Neural cell (in vitro differentiated cells): ENCODE measurements at regions not wholly inside any gene's neighbourhood (a gene's known extent, or its start where the extent isn't known, plus 50 kb on each side); places are given as distances from the start of the nearest gene placed in this dataset.

Experiments
- H2AFZ ChIP-seq: fragments of 200-600, 300-800 bp; sonication (generic), shearing (Covaris generic); 2 replicates; pipeline ENCODE4 v1.6.0; 2014; ENCODE audit warnings: low read depth, mild to moderate bottlenecking, antibody characterized with exemption, low read length, moderate library complexity
- H3F3A ChIP-seq: fragments of 200-600 bp; shearing (Covaris generic); 2 replicates; pipeline ENCODE4 v1.6.1; 2016; ENCODE audit warnings: mild to moderate bottlenecking, moderate library complexity, mixed read lengths, antibody characterized with exemption, low read length; ENCODE audit not compliant: insufficient read depth, poor library complexity, severe bottlenecking
- H3K27ac ChIP-seq: fragments of 200-600, 300-800 bp; sonication (generic), shearing (Covaris generic); 2 replicates; pipeline ENCODE4 v1.5.1; 2014; ENCODE audit warnings: mild to moderate bottlenecking, low read length, moderate library complexity
- H3K27me3 ChIP-seq: fragments of 300-800, 200-600 bp; sonication (generic), shearing (Covaris generic); 2 replicates; pipeline ENCODE4 v1.6.0; 2014; ENCODE audit warnings: mild to moderate bottlenecking, low read depth, low read length, moderate library complexity; ENCODE audit not compliant: insufficient read depth
- H3K36me3 ChIP-seq: fragments of 300-800, 200-600 bp; sonication (generic), shearing (Covaris generic); 2 replicates; pipeline ENCODE4 v1.5.1; 2014; ENCODE audit warnings: mild to moderate bottlenecking, antibody characterized with exemption, low read length, moderate library complexity; ENCODE audit not compliant: insufficient read depth
- H3K4me2 ChIP-seq: fragments of 300-800, 200-600 bp; sonication (generic), shearing (Covaris generic); 2 replicates; pipeline ENCODE4 v1.6.0; 2014; ENCODE audit warnings: mild to moderate bottlenecking, low read length
- H3K4me3 ChIP-seq: fragments of 300-800, 200-600 bp; sonication (generic), shearing (Covaris generic); 2 replicates; pipeline ENCODE4 v1.5.1; 2014; ENCODE audit warnings: mild to moderate bottlenecking, low read length, moderate library complexity
- H3K79me2 ChIP-seq: fragments of 200-600 bp; shearing (Covaris generic); replicated peaks from 2 replicates; pipeline ENCODE4 v1.6.0; 2014; ENCODE audit warnings: mild to moderate bottlenecking, low read length, moderate library complexity; ENCODE audit not compliant: insufficient read depth
- H3K9ac ChIP-seq: fragments of 300-800, 200-600 bp; sonication (generic), shearing (Covaris generic); 2 replicates; pipeline ENCODE4 v1.6.1; 2016; ENCODE audit warnings: mild to moderate bottlenecking, low read length, mixed read lengths
- H3K9me2 ChIP-seq: fragments of 200-600 bp; shearing (Covaris generic); 2 replicates; pipeline ENCODE4 v1.6.1; 2016; ENCODE audit warnings: mild to moderate bottlenecking, low read length, mixed read lengths; ENCODE audit not compliant: insufficient read depth
- H3K9me3 ChIP-seq: fragments of 200-600, 300-800 bp; sonication (generic), shearing (Covaris generic); 2 replicates; pipeline ENCODE4 v1.6.1; 2016; ENCODE audit warnings: mild to moderate bottlenecking, mixed run types, low read length, moderate library complexity, mixed read lengths
- H4K20me1 ChIP-seq: fragments of 200-600 bp; shearing (Covaris generic); 2 replicates; pipeline ENCODE4 v1.6.1; 2016; ENCODE audit warnings: mild to moderate bottlenecking, mixed run types; ENCODE audit not compliant: insufficient read depth
- EP300 ChIP-seq: fragments of 450-650 bp; conservative IDR thresholded peaks from 2 replicates; pipeline ENCODE4 v1.6.1; 2014; ENCODE audit warnings: antibody characterized with exemption, mild to moderate bottlenecking, moderate library complexity; ENCODE audit not compliant: poor library complexity, severe bottlenecking
- EZH2 ChIP-seq: fragments of 200-600, 300-800 bp; shearing (Covaris generic), sonication (generic); IDR thresholded peaks from 2 replicates; pipeline ENCODE4 v1.6.1; 2014; ENCODE audit warnings: antibody characterized with exemption, low read length, borderline replicate concordance, mild to moderate bottlenecking; ENCODE audit not compliant: insufficient read depth, poor library complexity, severe bottlenecking
- MXI1 ChIP-seq: fragments of 450-650 bp; conservative IDR thresholded peaks from 2 replicates; pipeline ENCODE4 v1.6.1; 2014; ENCODE audit warnings: antibody characterized with exemption, mild to moderate bottlenecking; ENCODE audit not compliant: poor library complexity, severe bottlenecking
- POLR2AphosphoS5 ChIP-seq: IDR thresholded peaks from 2 replicates; pipeline ENCODE4 v1.6.1; 2012
- RAD21 ChIP-seq: fragments of 450-650 bp; conservative IDR thresholded peaks from 2 replicates; pipeline ENCODE4 v1.6.1; 2014; ENCODE audit warnings: antibody characterized with exemption, mild to moderate bottlenecking, moderate library complexity
- SMC3 ChIP-seq: fragments of 450-650 bp; conservative IDR thresholded peaks from 2 replicates; pipeline ENCODE4 v1.6.1; 2014; ENCODE audit warnings: antibody characterized with exemption, mild to moderate bottlenecking, moderate library complexity; ENCODE audit not compliant: poor library complexity
- TAF1 ChIP-seq: IDR thresholded peaks from 2 replicates; pipeline ENCODE4 v1.6.1; 2012; ENCODE audit warnings: low read depth
- TF ChIP-seq, protein P1 (sequence below): IDR thresholded peaks from 2 replicates; pipeline ENCODE4 v1.6.1; 2012; ENCODE audit warnings: borderline replicate concordance
- TF ChIP-seq, protein P2 (sequence below): fragments of 450-650 bp; IDR thresholded peaks from 2 replicates; pipeline ENCODE4 v1.5.1; 2014; ENCODE audit warnings: antibody characterized with exemption, mild to moderate bottlenecking, moderate library complexity; ENCODE audit not compliant: poor library complexity, severe bottlenecking

DNA sequence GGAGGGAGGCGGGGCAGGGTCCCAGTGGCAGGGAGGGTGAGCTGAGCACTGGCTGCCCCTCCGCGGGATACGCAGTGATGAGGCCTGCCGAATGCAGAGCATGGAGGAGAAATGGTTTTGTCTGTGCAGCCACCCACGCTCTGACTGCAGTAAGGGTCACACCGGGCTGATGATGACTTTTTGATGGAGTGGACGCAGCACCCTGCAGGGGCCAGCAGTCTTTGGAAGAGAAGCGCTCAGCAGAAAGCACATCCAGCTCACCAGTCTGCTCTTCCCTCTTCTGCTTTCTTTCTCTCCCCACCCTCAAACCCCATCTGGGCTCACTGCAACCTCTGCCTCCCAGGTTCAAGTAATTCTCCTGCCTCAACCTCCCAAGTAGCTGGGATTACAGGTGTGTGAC, 61.9 kb upstream of the ATP1A1 start:
- H3K4me3 ChIP-seq, result no peak overlapping the region
- H3K27me3 ChIP-seq, result no peaks in the 10 kb centered on the region
- no peaks in the 10 kb centered on the region for H3K36me3 ChIP-seq
- no peak overlapping the region for H3K4me2 ChIP-seq
- no peaks in the 10 kb centered on the region for H4K20me1 ChIP-seq
- no peak overlapping the region for H3K9ac ChIP-seq
- no peaks in the 10 kb centered on the region for H3K9me3 ChIP-seq
- no peak overlapping the region for H3K27ac ChIP-seq
- TF ChIP-seq MXI1, result no peak
- TF ChIP-seq RAD21, result no peak
- no peak for TF ChIP-seq EZH2
- TF ChIP-seq, protein P1, sequence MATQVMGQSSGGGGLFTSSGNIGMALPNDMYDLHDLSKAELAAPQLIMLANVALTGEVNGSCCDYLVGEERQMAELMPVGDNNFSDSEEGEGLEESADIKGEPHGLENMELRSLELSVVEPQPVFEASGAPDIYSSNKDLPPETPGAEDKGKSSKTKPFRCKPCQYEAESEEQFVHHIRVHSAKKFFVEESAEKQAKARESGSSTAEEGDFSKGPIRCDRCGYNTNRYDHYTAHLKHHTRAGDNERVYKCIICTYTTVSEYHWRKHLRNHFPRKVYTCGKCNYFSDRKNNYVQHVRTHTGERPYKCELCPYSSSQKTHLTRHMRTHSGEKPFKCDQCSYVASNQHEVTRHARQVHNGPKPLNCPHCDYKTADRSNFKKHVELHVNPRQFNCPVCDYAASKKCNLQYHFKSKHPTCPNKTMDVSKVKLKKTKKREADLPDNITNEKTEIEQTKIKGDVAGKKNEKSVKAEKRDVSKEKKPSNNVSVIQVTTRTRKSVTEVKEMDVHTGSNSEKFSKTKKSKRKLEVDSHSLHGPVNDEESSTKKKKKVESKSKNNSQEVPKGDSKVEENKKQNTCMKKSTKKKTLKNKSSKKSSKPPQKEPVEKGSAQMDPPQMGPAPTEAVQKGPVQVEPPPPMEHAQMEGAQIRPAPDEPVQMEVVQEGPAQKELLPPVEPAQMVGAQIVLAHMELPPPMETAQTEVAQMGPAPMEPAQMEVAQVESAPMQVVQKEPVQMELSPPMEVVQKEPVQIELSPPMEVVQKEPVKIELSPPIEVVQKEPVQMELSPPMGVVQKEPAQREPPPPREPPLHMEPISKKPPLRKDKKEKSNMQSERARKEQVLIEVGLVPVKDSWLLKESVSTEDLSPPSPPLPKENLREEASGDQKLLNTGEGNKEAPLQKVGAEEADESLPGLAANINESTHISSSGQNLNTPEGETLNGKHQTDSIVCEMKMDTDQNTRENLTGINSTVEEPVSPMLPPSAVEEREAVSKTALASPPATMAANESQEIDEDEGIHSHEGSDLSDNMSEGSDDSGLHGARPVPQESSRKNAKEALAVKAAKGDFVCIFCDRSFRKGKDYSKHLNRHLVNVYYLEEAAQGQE, result no peak
- no peak for TF ChIP-seq POLR2AphosphoS5
- TF ChIP-seq, protein P2, sequence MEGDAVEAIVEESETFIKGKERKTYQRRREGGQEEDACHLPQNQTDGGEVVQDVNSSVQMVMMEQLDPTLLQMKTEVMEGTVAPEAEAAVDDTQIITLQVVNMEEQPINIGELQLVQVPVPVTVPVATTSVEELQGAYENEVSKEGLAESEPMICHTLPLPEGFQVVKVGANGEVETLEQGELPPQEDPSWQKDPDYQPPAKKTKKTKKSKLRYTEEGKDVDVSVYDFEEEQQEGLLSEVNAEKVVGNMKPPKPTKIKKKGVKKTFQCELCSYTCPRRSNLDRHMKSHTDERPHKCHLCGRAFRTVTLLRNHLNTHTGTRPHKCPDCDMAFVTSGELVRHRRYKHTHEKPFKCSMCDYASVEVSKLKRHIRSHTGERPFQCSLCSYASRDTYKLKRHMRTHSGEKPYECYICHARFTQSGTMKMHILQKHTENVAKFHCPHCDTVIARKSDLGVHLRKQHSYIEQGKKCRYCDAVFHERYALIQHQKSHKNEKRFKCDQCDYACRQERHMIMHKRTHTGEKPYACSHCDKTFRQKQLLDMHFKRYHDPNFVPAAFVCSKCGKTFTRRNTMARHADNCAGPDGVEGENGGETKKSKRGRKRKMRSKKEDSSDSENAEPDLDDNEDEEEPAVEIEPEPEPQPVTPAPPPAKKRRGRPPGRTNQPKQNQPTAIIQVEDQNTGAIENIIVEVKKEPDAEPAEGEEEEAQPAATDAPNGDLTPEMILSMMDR, result no peak
- TF ChIP-seq SMC3, result no peak
- TF ChIP-seq TAF1, result no peak
- no peak for TF ChIP-seq EP300
- no peaks in the 10 kb centered on the region for H3K79me2 ChIP-seq
- no peaks in the 10 kb centered on the region for H3K9me2 ChIP-seq
- H3F3A ChIP-seq, result no peaks in the 10 kb centered on the region
- H2AFZ ChIP-seq, result no peak overlapping the region

DNA sequence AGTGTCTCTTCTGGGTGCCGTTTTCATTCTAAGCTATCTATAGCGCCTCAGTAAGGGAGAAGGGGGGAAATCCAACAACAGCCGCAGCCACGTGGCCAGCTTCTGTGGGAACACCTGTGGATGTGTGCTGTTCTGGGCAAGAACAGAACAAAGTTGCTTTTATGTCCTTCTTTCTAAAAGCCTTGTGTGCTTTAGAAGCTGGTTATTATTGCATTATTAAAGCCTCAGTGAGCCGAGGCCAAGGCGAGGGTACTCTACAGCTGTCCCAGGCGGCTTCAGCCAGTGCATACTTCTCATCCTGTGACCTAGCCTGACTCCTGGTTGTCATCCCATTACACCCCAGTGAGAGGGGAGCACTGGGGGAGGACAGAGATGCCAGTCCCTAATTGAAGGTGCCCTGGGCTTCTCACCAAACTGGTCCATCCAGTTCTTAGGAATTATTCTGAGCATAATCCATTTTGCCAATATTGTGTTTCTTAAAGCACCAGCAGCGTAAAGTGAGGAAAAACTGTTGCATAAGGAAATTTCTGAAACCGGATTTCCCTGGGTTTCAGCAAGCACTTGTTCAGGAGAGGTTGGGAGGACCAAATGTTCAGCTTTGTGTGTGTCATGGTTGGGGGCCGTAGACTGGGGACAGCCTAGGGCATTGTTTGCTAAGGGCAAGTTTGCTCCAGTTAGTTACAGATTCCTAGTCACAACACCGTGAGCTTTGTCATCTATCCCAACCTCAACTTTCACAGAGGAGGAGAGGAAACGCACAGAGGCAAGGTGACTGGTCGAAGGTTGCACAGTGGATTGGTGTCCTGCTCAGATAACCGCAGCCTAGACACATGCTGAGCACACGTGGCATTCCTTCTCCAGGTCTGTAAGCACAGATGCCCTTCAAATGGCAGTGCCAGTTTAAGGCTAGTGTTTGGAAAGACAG, 61.0 kb upstream of the ATP1A1 start:
- no peaks in the 10 kb centered on the region for H3F3A ChIP-seq
- no peak overlapping the region for H3K9ac ChIP-seq
- no peaks in the 10 kb centered on the region for H3K9me3 ChIP-seq
- H3K36me3 ChIP-seq, result no peaks in the 10 kb centered on the region
- H3K27ac ChIP-seq, result no peak overlapping the region
- H3K4me2 ChIP-seq, result no peak overlapping the region
- H4K20me1 ChIP-seq, result no peaks in the 10 kb centered on the region
- H3K79me2 ChIP-seq, result no peaks in the 10 kb centered on the region
- no peaks in the 10 kb centered on the region for H3K9me2 ChIP-seq
- TF ChIP-seq, protein P2, result no peak
- TF ChIP-seq EZH2 (no peak), TAF1 (no peak), MXI1 (no peak), SMC3 (no peak), RAD21 (no peak), POLR2AphosphoS5 (no peak), EP300 (no peak)
- TF ChIP-seq, protein P1, result no peak
- no peak overlapping the region for H3K4me3 ChIP-seq
- H3K27me3 ChIP-seq, result no peaks in the 10 kb centered on the region
- no peak overlapping the region for H2AFZ ChIP-seq
